ENCODE measurements at regions not wholly inside any gene's neighbourhood (a gene's known extent, or its start where the extent isn't known, plus 50 kb on each side); places are given as distances from the start of the nearest gene placed in this dataset.

- ATAC-seq (ENCODE audit: low read depth): no peak
- no peak overlapping the region for H3K4me3 ChIP-seq (ENCODE audit: control extremely low read depth in 1 of 5, extremely low read depth in 1 of 5, insufficient read depth in 1 of 5, low read depth in 2 of 5, low read length in 4 of 5)
- H3K9ac ChIP-seq (ENCODE audit: low read length): no peak overlapping the region
- no peaks in the 10 kb centered on the region for H3K9me3 ChIP-seq (ENCODE audit: control extremely low read depth in 1 of 3, control insufficient read depth in 2 of 3, insufficient read depth in 1 of 3, low read length in 2 of 3)
- no peak for DNase-seq
- CTCF ChIA-PET: no interaction called here
- no peak overlapping the region for H2AFZ ChIP-seq (ENCODE audit: insufficient read depth, low read depth, low read length, poor library complexity, severe bottlenecking)
- POLR2A ChIA-PET: no interaction called here
- WGBS (ENCODE audit: insufficient coverage): 100% methylated on average over 1 of the region's 3 CpGs
- no peaks in the 10 kb centered on the region for H3K36me3 ChIP-seq (replicated peaks in 1 of 2; ENCODE audit: control extremely low read depth in 1 of 2, control insufficient read depth in 1 of 2, extremely low read depth in 1 of 2, insufficient read depth in 2 of 2, low read length in 1 of 2)
- Mint-ChIP-seq H3K4me1 (peaks cover 20% of the 10 kb centered on the region), H3K4me3 (no peak overlapping the region), H3K27me3 (no peaks in the 10 kb centered on the region), H3K27ac (no peak overlapping the region), H3K9me3 (ENCODE audit: insufficient read depth) (no peaks in the 10 kb centered on the region)
- H3K27ac ChIP-seq (ENCODE audit: low read length in 2 of 2): no peak overlapping the region
- TF ChIP-seq CTCF (IDR thresholded peaks at IDR 0.05): no peak
- TF ChIP-seq EZH2 (IDR thresholded peaks at IDR 0.05; ENCODE audit: borderline replicate concordance, insufficient read depth, low read depth, low read length, poor library complexity, severe bottlenecking): no peak
- no peaks in the 10 kb centered on the region for H3K27me3 ChIP-seq (replicated peaks in 1 of 4; ENCODE audit: control extremely low read depth in 1 of 4, control insufficient read depth in 3 of 4, insufficient read depth in 4 of 4, low read length in 3 of 4)
- H3K4me2 ChIP-seq (replicated peaks; ENCODE audit: low read depth, low read length, poor library complexity, severe bottlenecking): no peak overlapping the region
- H3K79me2 ChIP-seq (ENCODE audit: control insufficient read depth, insufficient read depth, low read length): no peaks in the 10 kb centered on the region
- intact Hi-C loops (cut with micrococcal nuclease): no loop called here
- H4K20me1 ChIP-seq (ENCODE audit: control insufficient read depth, insufficient read depth, low read length, poor library complexity, severe bottlenecking): no peaks in the 10 kb centered on the region
- H3K4me1 ChIP-seq (ENCODE audit: control insufficient read depth in 2 of 2, insufficient read depth in 2 of 2, low read length in 2 of 2): peaks cover 6 to 7% of the 10 kb centered on the region in 2 donors
Measured at GRCh38 chr1:221030990-221031389, 151.7 kb downstream of the HLX start.

- no peak overlapping the region for H2AFZ ChIP-seq (ENCODE audit: insufficient read depth, low read depth, low read length, poor library complexity, severe bottlenecking)
- ATAC-seq (ENCODE audit: low read depth): no peak
- CTCF ChIA-PET: no interaction called here
Measured at GRCh38 chr1:221031458-221032203, 152.4 kb downstream of the HLX start.

More at GRCh38 chr1:221031458-221032203, 152.4 kb downstream of the HLX start:
- intact Hi-C loops (cut with micrococcal nuclease): no loop called here
- Histone ChIP-seq H3K27me3 (replicated peaks in 1 of 4; ENCODE audit: control extremely low read depth in 1 of 4, control insufficient read depth in 3 of 4, insufficient read depth in 4 of 4, low read length in 3 of 4) (no peaks in the 10 kb centered on the region), H3K9ac (ENCODE audit: low read length) (no peak overlapping the region), H3K4me3 (ENCODE audit: control extremely low read depth in 1 of 5, extremely low read depth in 1 of 5, insufficient read depth in 1 of 5, low read depth in 2 of 5, low read length in 4 of 5) (no peak overlapping the region), H3K9me3 (ENCODE audit: control extremely low read depth in 1 of 3, control insufficient read depth in 2 of 3, insufficient read depth in 1 of 3, low read length in 2 of 3) (no peaks in the 10 kb centered on the region), H3K36me3 (replicated peaks in 1 of 2; ENCODE audit: control extremely low read depth in 1 of 2, control insufficient read depth in 1 of 2, extremely low read depth in 1 of 2, insufficient read depth in 2 of 2, low read length in 1 of 2) (no peaks in the 10 kb centered on the region), H3K27ac (ENCODE audit: low read length in 2 of 2) (no peak overlapping the region), H3K4me2 (replicated peaks; ENCODE audit: low read depth, low read length, poor library complexity, severe bottlenecking) (no peak overlapping the region), H3K79me2 (ENCODE audit: control insufficient read depth, insufficient read depth, low read length) (no peaks in the 10 kb centered on the region), H4K20me1 (ENCODE audit: control insufficient read depth, insufficient read depth, low read length, poor library complexity, severe bottlenecking) (no peaks in the 10 kb centered on the region), H3K4me1 (ENCODE audit: control insufficient read depth in 2 of 2, insufficient read depth in 2 of 2, low read length in 2 of 2) (peaks cover 0 to under 1% of the 10 kb centered on the region in 2 donors)
- TF ChIP-seq EZH2 (IDR thresholded peaks at IDR 0.05; ENCODE audit: borderline replicate concordance, insufficient read depth, low read depth, low read length, poor library complexity, severe bottlenecking) (no peak), CTCF (IDR thresholded peaks at IDR 0.05) (no peak)
- H3K27me3 Mint-ChIP-seq: no peaks in the 10 kb centered on the region
- H3K4me3 Mint-ChIP-seq: no peak overlapping the region
- H3K9me3 Mint-ChIP-seq (ENCODE audit: insufficient read depth): no peaks in the 10 kb centered on the region
- WGBS (ENCODE audit: insufficient coverage): 100% methylated on average over 1 of the region's 3 CpGs
- DNase-seq: no peak
- no peak overlapping the region for H3K27ac Mint-ChIP-seq
- POLR2A ChIA-PET: no interaction called here
- H3K4me1 Mint-ChIP-seq: peaks cover 13% of the 10 kb centered on the region

Measured in B cell (primary cell).